Upper lobe of right lung (tissue), 1 donor: ENCODE measurements at regions not wholly inside any gene's neighbourhood (a gene's known extent, or its start where the extent isn't known, plus 50 kb on each side); places are given as distances from the start of the nearest gene placed in this dataset.

Experiments
- ATAC-seq: fragments of 200-7000 bp; cut with Tn5 transposase; one replicate; pipeline ENCODE4 v1.9.1; 2020; ENCODE audit warnings: mild to moderate bottlenecking, moderate library complexity
- DNase-seq: peaks from one replicate; pipeline ENCODE4 v3.0.0-alpha.2; 2020
- H3K27ac ChIP-seq: fragments of 200-600 bp; one replicate; pipeline ENCODE4 v1.8.0; 2022
- H3K27me3 ChIP-seq: fragments of 200-600 bp; one replicate; pipeline ENCODE4 v1.8.0; 2022; ENCODE audit warnings: mild to moderate bottlenecking
- H3K36me3 ChIP-seq: fragments of 200-600 bp; one replicate; pipeline ENCODE4 v1.8.0; 2022
- H3K4me1 ChIP-seq: fragments of 200-600 bp; one replicate; pipeline ENCODE4 v1.8.0; 2022
- H3K4me3 ChIP-seq: fragments of 200-600 bp; one replicate; pipeline ENCODE4 v1.8.0; 2022; ENCODE audit warnings: mild to moderate bottlenecking
- H3K9me3 ChIP-seq: fragments of 200-600 bp; one replicate; pipeline ENCODE4 v1.8.0; 2022
- CTCF ChIP-seq: fragments of 200-600 bp; IDR thresholded peaks from one replicate; pipeline ENCODE4 v1.8.0; 2022; ENCODE audit warnings: antibody characterized with exemption
- intact Hi-C: fragments of 100-400 bp; cut with DNase I; formaldehyde crosslinking; loops from one replicate; pipeline ENCODE4 v1.11.0; 2022
- donor health status: DM: no; HTN: yes; CAD: no; lungs with severe emphysema.

DNA sequence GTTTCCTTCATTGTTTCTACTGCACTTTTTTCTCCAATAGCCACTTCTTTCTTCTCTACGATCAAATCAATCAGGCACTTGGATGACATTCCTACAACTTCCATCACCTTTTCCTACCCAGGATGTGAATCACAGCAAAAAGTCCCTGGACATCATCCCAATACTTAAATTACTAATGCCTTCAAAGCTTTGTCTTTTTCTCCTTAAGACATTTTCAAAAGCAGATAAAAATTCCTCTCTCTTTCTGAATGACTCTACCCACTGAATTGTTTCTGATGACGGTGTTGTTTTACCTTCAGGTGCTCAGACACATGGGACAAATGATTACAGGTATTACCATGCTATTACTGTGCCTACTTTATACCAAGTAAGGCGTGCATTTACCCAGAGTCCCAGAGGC is 500.9 kb downstream of the FBXO15 start:
- ATAC-seq, result no peak
- no peak for TF ChIP-seq CTCF
- DNase-seq, result no peak

DNA sequence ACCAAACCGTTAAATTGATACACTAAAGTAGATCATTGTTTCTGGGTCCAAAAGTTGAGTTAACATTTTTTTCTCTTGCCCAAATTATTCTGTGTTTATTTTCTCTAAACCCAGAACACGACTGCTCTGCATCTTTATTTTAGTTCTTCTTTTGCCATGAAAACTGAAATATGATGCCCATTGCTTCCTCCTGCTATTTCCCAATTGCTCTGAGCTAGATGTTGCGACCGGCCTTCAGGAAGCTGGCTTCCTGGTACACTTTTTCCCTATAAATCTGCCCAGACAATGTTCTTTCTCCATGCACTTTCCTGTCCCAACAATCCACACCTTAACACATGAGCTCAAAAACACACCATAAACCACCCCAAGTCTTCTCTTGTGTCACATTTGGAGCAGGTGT is 501.4 kb downstream of the FBXO15 start:
- intact Hi-C loops, result no loop called here
- ATAC-seq (no peak), DNase-seq (no peak)
- TF ChIP-seq CTCF, result no peak
- H3K4me1 ChIP-seq, result no peaks in the 10 kb centered on the region
- H3K36me3 ChIP-seq, result no peaks in the 10 kb centered on the region
- H3K27me3 ChIP-seq, result no peaks in the 10 kb centered on the region
- H3K4me3 ChIP-seq, result no peak overlapping the region
- no peaks in the 10 kb centered on the region for H3K9me3 ChIP-seq
- no peak overlapping the region for H3K27ac ChIP-seq

More for the DNA sequence above, 500.9 kb downstream of the FBXO15 start:
- H3K4me3 ChIP-seq, result no peak overlapping the region
- no peaks in the 10 kb centered on the region for H3K27me3 ChIP-seq
- no peaks in the 10 kb centered on the region for H3K4me1 ChIP-seq
- H3K9me3 ChIP-seq, result no peaks in the 10 kb centered on the region
- no peaks in the 10 kb centered on the region for H3K36me3 ChIP-seq
- no peak overlapping the region for H3K27ac ChIP-seq
- intact Hi-C loops, result no loop called here

DNA sequence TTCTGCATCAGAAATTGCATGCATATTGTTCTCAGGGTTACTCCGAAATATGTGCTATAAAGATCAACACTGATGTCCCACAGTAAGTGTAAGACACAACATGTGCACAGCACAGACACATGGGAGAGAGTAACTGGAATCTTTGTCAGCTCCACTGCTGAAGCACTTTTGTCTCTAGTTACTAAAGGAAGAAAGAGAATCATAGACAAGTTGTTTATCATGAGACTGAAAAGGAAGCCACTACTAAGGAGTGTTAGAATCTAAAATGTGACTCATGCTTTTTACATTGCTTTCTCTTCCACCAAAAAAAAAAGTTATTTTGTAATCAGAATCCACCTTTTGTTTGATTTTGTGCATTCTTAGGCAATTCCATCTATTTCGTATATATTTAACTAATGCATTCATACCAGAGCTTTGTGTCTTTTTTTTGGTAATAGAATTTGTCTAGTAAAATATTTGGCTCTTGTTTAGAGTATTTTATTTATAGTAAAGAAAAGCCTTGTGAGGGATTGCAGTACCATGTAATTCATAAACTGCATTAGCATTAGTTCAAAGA is 502.4 kb downstream of the FBXO15 start:
- no peaks in the 10 kb centered on the region for H3K9me3 ChIP-seq
- no peaks in the 10 kb centered on the region for H3K27me3 ChIP-seq
- no peaks in the 10 kb centered on the region for H3K36me3 ChIP-seq
- H3K27ac ChIP-seq, result no peak overlapping the region
- no peak overlapping the region for H3K4me3 ChIP-seq
- no peaks in the 10 kb centered on the region for H3K4me1 ChIP-seq
- TF ChIP-seq CTCF, result no peak
- DNase-seq, result no peak
- intact Hi-C loops, result no loop called here
- no peak for ATAC-seq

DNA sequence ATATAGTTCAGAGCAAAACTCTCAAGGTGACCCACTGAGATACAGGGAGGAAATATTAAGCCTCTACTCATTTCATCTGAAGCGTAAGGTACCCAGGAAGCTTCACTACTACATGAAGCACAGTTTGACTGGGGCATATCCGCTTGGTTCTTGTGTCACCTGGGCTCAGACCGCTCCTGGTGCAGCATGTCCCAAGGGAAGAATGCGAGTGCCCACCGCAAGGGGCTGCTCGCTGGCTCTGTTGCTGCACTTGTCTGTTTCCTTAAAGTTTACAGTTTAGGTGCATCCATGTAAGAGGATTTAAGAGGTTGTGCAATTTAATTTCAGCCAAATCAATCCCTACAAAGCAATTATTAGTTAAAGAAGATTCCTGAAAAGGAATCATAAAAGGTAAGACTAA is 507.8 kb downstream of the FBXO15 start:
- no peak overlapping the region for H3K27ac ChIP-seq
- H3K36me3 ChIP-seq, result no peaks in the 10 kb centered on the region
- TF ChIP-seq CTCF, result no peak
- no peak overlapping the region for H3K4me3 ChIP-seq
- no peaks in the 10 kb centered on the region for H3K27me3 ChIP-seq
- intact Hi-C loops, result no loop called here
- no peak for ATAC-seq
- H3K4me1 ChIP-seq, result no peaks in the 10 kb centered on the region
- no peak for DNase-seq
- H3K9me3 ChIP-seq, result no peaks in the 10 kb centered on the region

DNA sequence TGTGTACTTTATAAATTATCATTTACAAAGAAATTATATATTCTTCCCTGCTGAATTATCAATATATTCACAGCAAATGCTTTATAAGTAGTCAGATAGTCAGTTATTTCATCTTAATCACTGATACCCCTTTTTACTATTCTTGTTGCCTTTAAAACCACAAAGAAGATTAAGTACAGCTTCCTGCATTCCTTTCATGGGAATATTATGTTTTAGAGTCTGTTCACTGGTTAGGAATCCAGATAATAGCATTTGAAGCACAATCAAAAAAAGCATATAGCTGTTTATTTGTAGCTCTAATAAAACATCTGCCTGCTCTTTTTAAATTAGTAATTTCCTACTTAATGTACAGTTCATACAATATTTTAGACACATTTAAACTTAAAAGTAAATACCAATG is 508.9 kb downstream of the FBXO15 start:
- TF ChIP-seq CTCF, result no peak
- Histone ChIP-seq H3K9me3 (no peaks in the 10 kb centered on the region), H3K27ac (no peak overlapping the region), H3K27me3 (no peaks in the 10 kb centered on the region), H3K4me1 (no peaks in the 10 kb centered on the region), H3K4me3 (no peak overlapping the region), H3K36me3 (no peaks in the 10 kb centered on the region)
- ATAC-seq (no peak), DNase-seq (no peak)
- intact Hi-C loops, result no loop called here

DNA sequence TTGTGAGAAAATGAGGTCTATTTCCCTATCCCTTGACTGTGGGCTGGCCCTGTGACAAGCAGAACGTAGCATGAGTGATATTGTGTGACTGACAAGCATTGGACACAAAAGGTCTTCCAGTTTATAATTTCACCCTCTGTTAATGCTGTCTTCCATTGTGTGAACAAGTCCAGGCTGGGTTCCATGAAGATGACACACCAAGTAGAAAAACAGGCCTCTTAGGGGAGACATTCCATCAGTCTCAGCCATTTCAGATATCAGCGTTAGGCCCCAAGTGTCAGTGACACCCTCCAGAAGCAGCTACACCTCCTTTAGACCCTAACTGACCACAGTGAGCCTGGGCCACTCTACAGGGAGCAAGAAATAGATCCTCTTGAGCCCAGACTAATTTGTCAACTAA is 511.3 kb downstream of the FBXO15 start:
- H3K36me3 ChIP-seq, result no peaks in the 10 kb centered on the region
- H3K4me3 ChIP-seq, result no peak overlapping the region
- no peak overlapping the region for H3K27ac ChIP-seq
- ATAC-seq, result no peak
- no peaks in the 10 kb centered on the region for H3K9me3 ChIP-seq
- no peak for TF ChIP-seq CTCF
- H3K4me1 ChIP-seq, result no peaks in the 10 kb centered on the region
- no peaks in the 10 kb centered on the region for H3K27me3 ChIP-seq
- intact Hi-C loops, result no loop called here
- DNase-seq, result no peak
